Epithelial cell of prostate (primary cell): ENCODE measurements at regions not wholly inside any gene's neighbourhood (a gene's known extent, or its start where the extent isn't known, plus 50 kb on each side); places are given as distances from the start of the nearest gene placed in this dataset.

Experiments
- DNase-seq: peaks from one replicate; pipeline ENCODE4 v3.0.0-alpha.2; 2011; ENCODE audit warnings: low read depth, low spot score
- H3K27ac ChIP-seq: fragments of 450-650 bp; 2 replicates; pipeline ENCODE4 v1.5.1; 2017; ENCODE audit warnings: mild to moderate bottlenecking

DNA sequence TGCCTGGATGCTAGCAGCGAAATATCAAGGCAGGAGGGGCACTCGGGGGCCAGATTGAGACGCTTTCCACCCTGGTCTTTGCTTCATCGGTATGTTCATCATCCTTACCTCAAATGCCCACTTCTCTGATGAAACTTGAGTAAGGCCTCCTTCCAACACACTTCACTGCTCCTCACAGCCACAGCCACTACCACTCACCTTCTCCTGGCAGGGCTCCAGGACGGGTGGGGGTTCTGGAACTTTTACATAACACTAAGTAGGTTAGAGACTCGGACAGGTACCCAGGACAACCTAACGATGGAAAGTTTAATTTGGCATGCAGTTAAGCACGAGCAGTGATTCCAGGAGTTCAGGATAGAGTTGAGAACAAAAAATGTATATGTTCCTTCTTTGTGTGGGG lies 73.9 kb upstream of the SPAG17 start:
- H3K27ac ChIP-seq, result no peak overlapping the region
- no peak for DNase-seq

DNA sequence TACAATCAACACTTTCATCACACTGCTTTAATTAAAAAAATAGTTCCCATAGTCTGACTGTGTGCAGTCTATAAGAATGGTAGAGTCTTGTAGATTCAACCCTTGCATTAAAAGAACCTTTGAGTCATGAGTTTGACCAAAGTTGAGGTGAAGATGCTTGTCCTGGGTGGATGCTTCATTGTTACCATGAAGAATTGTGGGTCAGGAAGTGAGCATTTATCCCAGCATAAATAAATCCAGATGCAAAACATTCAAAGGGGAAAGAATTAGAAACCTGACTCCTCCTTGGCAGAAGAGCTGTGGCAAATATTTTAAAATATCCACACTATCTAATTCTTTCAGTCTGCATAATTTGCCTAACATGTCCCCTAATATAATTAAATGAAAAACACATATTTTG lies 72.9 kb upstream of the SPAG17 start:
- DNase-seq, result no peak
- no peak overlapping the region for H3K27ac ChIP-seq

DNA sequence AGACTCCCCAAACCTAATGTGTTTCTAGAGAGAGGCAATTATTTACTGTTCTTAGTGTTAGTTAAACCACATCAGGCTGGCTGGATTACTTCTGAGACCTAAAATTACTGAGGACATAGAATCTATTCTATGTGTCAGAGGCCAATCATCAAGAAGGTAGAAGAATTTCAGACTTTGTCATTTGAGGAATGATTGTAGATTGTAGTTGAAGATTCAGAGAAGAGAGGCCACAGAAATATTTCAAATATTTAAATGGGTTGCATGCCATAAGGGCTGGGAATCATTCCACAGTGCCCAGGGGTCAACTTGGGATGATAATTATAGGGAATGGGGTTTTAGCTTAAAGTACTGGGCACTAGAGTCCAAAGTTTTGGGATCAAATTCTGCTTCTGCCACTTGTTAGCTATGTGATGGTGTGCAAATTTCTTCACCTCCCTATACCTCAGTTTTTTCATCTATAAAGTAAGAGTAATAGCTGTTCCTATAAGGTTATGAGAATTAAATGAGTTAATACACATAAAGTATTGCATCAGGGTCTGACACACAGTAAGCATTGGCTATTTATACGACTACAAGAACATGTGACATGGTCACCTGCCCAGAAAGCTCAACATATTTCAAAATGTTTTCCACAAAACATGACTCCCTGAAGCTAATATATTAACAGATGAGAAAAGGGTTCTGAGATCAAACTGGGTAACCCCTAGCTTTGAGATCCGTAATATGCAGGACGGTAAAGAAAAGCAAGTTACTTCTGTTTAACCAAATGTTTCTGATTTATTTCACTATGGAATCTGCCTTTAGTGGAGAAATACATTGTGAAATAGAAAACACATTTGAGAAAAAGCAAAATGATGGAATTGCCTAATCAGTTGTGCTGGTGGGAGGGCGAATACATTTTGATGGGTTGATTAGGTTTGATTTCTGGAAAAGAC lies 69.7 kb upstream of the SPAG17 start:
- H3K27ac ChIP-seq, result no peak overlapping the region
- DNase-seq, result no peak

DNA sequence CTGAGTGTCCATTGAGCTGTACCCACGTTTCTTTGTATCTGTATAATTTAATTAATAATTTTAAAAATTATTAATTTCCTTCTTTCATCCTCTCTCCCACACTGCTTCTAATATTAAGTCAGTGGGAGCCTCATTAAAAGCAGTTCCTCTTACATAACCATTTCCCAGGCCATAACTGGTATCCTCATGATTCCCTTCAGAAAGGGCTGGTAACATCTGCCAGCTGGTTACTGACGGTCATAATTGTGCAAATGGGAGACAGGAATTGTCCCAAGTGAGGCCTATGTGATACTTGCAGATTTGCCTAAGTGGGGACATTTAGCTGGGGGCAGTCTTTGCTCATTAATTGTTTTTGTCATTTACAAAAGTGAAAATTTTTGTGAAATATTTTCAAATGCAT lies 69.0 kb upstream of the SPAG17 start:
- H3K27ac ChIP-seq, result no peak overlapping the region
- no peak for DNase-seq

DNA sequence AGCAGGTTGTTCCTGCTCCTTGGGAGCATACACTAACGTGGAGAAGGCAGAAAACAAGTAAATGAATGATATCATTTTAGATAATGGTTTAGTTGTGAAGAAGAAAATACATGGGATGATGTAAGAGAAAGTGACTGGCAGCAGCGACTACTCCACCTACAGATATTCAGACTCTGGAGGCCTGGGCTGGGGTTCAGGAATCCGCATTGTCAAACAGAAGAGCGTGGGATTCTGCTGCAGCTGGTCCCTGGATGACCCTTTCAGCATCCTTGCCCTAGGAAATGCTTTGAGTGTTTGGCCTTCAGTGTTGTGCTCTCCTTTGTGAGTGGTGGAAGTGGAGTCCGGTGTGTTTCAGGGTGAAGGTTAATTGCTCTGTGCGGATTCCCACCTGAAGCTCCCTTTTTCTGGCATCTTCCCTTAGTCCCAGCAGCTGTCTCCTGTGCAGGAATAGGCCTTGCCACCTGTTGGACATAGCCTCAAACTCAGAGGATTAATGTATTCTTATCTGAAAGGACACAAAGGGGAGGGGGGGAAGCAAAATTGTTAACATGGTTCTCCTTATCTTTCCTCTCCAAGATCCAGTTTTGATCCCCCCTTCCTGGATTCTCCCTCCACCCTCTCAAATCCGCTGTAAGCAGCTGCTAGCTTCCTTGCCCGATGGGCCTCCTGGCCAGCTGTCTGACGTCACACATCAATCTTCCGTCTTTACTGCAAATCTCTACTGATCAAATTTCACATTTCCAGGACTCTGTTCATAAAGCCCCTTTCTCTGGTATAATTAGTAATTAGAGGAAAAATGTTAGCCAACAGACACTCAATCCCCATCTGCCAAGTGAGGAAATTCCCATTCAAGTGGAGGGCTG lies 68.3 kb upstream of the SPAG17 start:
- DNase-seq, result no peak
- no peak overlapping the region for H3K27ac ChIP-seq

DNA sequence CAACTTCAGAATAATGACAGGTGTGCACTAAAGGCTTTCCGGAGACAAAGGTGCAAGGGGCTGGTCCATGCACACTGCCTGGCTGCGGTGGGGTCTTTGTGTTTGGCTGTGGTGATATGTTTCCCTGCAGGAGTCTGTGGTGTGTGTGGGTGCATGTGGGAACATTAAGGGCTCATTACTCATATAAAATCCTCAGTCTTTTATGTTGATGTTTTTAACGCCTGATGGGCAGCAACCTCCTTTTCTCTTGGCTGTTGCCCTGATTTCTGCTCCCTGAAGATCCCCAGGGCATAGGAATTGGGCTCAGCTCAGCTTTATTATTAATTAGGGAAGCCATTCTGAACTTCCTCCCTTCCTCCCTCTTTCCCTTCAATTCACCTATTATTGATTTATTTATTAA lies 67.6 kb upstream of the SPAG17 start:
- no peak overlapping the region for H3K27ac ChIP-seq
- DNase-seq, result no peak

DNA sequence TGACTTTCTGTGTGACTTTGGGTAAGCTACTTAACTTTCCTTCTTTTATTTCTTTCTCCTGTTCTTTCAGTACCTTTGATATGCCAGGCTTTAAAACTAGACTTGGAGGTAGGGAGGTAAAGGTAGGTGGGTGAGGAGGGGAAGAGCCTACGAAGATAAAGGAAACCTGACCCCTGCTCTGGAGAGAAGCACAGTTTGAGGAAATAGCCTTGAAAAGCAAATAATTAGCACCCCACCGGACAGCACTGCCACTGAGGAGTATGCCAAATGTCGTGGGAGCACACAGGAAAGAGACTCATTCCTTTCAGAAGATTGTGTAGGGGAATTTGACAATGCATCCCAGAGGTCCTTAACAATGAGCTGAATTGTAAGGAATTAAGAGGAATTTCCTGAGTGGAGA lies 65.2 kb upstream of the SPAG17 start:
- H3K27ac ChIP-seq, result no peak overlapping the region
- DNase-seq, result no peak

DNA sequence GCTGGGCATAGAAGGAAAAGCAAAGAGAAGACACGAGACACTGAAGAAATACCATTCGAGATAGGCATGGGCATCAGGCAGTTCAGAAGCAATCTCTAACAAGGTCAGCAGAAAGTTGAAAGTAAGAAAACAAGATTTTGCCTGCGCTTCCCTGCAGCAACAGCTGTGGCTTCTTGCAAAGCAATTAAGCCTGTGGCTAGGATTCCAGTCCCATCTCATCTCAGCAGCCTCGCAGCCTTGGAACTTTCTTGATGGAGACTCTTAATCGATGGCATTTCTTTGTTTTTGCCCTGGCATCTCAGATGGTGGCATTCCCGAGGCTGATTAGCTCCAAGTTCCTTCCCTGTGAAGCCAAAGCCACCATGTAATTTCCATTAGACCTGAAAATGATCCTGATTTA lies 64.6 kb upstream of the SPAG17 start:
- DNase-seq, result no peak
- H3K27ac ChIP-seq, result no peak overlapping the region

DNA sequence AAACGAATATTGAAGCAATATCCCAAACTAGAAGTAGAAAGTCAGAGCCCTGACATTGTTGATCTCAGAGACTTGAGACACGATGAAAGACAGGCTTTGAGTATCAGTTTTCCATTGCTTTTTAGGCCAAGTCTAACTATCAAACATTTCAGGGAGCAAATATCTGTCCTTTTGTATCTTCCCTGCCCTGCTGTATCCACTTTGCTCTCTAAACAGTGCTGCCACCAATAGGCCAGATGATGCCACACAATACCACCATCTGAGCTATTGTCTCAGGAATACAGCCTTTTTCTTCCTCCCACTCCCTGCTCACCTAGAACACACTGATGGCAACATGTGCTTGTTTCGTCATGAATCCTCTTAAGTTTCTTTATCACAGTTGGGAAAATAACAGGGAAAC lies 62.6 kb upstream of the SPAG17 start:
- H3K27ac ChIP-seq, result no peak overlapping the region
- no peak for DNase-seq

DNA sequence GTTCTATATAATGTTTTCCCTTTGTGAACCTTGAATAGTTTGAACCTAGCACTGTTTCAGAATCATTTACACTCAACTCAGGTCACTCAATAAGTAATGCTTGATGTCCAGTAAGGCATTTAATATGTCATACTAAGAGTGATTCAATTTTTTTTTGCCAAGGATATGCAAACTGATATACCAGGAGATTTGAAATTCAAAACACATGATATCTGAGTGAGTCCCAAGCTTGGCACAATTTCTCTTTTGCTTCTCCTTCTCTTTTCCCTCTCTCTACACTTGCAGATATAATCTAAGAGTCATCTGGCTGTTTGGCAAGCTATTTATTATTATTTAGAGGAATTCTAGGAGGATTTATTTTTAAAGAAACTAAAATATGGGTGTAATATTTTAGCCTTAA lies 61.6 kb upstream of the SPAG17 start:
- H3K27ac ChIP-seq, result no peak overlapping the region
- no peak for DNase-seq

DNA sequence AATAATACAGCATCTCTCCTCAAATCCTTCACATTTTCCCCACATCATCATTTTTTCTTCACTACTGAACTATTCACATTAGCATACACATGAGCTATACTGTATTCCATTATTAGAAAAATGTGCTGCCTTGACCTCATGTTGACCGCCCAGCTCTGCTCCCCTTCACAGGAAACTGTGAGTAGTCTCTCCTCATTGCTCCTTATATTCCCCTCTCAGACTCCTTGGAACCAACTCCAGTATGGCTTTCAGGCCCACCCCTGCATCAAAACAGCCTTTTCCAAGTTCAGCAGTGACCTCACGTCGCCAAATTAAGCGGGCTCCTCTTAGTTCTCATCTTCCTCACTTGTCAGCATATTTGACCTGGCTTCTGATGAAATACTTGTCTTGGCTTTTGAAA lies 59.2 kb upstream of the SPAG17 start:
- no peak overlapping the region for H3K27ac ChIP-seq
- DNase-seq, result no peak

DNA sequence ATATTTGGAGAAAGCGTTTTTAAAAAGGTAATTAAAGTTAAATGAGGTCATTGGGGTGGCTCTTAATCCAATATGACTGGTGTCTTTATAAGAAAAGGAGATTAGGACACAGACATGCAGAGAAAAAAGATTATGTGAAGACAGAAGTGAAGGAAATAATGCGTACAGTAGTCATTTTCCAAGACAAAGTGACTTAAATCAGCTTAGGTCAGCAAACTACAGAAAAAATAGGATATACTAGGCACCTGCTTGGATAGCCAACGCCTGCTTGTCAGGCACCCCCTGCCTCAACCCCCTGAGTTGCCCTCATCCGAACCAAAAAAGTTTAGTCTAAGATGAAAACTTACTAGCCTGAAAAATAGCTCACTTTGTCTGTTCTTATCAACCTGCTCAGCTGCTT lies 58.2 kb upstream of the SPAG17 start:
- H3K27ac ChIP-seq, result no peak overlapping the region
- no peak for DNase-seq
